Activated CD8-positive, alpha-beta T cell treated with anti-CD3 and anti-CD28 coated beads, Interleukin-2, amount 10 ng/mL, durations not matched to agents 7 days and 5 days (primary cell): ENCODE measurements at regions not wholly inside any gene's neighbourhood (a gene's known extent, or its start where the extent isn't known, plus 50 kb on each side); places are given as distances from the start of the nearest gene placed in this dataset.
"Not testable (repeated sequence)": the region's sequence is repeated elsewhere in the genome, so short reads cannot be mapped to it uniquely, and the experiment has no call there.

Experiments used
- ATAC-seq: fragments of 150-1000 bp; cut with Tn5 transposase; one replicate; pipeline ENCODE4 v1.10.0; 2021; ENCODE audit warnings: moderate library complexity
- CTCF ChIA-PET: fragments of 350-600 bp; sonication (Branson Sonifier 250); formaldehyde crosslinking; loops from one replicate; lab custom pipeline; 2021; ENCODE audit warnings: antibody characterized with exemption; lab: Charles Lee
- POLR2A ChIA-PET: fragments of 350-600 bp; sonication (Branson Sonifier 250); formaldehyde crosslinking; loops from one replicate; lab custom pipeline; 2021; ENCODE audit warnings: antibody characterized with exemption; lab: Charles Lee
- DNase-seq: peaks from one replicate; pipeline ENCODE4 v3.0.0-alpha.2; 2020
- H3K27ac Mint-ChIP-seq: one replicate; pipeline ENCODE4 v1.8.0; 2021; ENCODE audit warnings: mild to moderate bottlenecking, mixed read lengths
- H3K27me3 Mint-ChIP-seq: one replicate; pipeline ENCODE4 v1.8.0; 2021; ENCODE audit warnings: low read depth, mixed read lengths
- H3K36me3 Mint-ChIP-seq: one replicate; pipeline ENCODE4 v1.8.0; 2021; ENCODE audit warnings: low read depth, mixed read lengths
- H3K4me1 Mint-ChIP-seq: one replicate; pipeline ENCODE4 v1.8.0; 2021; ENCODE audit warnings: low read depth, mixed read lengths
- H3K4me3 Mint-ChIP-seq: one replicate; pipeline ENCODE4 v1.8.0; 2021; ENCODE audit warnings: mild to moderate bottlenecking, mixed read lengths
- H3K9me3 Mint-ChIP-seq: one replicate; pipeline ENCODE4 v1.8.0; 2022; ENCODE audit warnings: mixed read lengths; ENCODE audit not compliant: insufficient read depth

GRCh38 chr22:48926643-48927042, 901.0 kb downstream of the BRD1 start:
- ChIA-PET CTCF (no interaction called here), POLR2A (no interaction called here)
- peak; percentile 9 for DNase-seq
- Mint-ChIP-seq H3K36me3 (no peaks in the 10 kb centered on the region), H3K4me3 (no peak overlapping the region), H3K9me3 (no peaks in the 10 kb centered on the region), H3K27me3 (peaks cover 2% of the 10 kb centered on the region), H3K27ac (no peak overlapping the region), H3K4me1 (no peaks in the 10 kb centered on the region)
- ATAC-seq, result no peak

DNA sequence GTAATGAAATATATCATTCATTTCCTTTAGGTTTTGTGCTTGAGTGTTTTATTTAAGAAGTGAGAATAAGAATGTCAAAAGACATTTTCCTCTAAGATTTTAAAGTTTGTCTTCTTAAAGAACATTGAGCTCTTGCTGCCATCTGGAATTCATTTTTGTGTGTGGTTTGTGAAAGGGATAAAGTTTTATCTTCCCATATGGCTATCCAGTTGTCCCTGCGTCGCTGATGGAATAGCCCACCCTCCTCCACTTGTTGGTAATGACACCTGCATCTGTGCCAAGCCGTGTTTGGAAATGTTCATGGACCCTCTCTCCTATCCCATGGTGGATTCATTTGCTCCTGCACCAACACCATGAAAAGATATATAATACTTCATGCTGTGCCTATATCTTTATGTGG, 901.5 kb downstream of the BRD1 start:
- DNase-seq (no peak), ATAC-seq (no peak)
- H3K36me3 Mint-ChIP-seq, result no peaks in the 10 kb centered on the region
- no peak overlapping the region for H3K27ac Mint-ChIP-seq
- no peaks in the 10 kb centered on the region for H3K4me1 Mint-ChIP-seq
- H3K9me3 Mint-ChIP-seq, result no peaks in the 10 kb centered on the region
- H3K27me3 Mint-ChIP-seq, result peaks cover 2% of the 10 kb centered on the region
- CTCF ChIA-PET, result no interaction called here
- H3K4me3 Mint-ChIP-seq, result no peak overlapping the region
- POLR2A ChIA-PET, result no interaction called here

DNA sequence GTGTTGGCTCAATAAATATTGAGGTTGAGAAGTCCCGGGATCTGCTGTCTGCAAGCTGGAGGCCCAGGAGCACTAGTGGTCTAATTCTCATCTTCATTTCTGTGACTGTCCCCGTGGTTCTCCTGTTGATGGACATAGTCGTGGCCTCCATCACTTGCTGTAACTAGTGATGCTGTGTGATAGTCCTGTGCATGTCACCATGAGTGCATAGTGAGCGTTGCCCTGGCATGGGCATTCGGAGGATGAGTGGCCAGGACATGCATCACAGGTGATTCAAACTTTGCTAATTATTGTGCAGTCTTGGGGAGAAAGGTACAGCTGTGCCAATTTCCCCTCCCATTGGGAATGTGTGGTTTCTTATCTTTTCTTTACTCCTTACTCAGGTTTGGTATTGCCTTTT, 902.2 kb downstream of the BRD1 start:
- Mint-ChIP-seq H3K27me3 (peaks cover 2% of the 10 kb centered on the region), H3K36me3 (no peaks in the 10 kb centered on the region), H3K4me3 (no peak overlapping the region), H3K9me3 (no peaks in the 10 kb centered on the region), H3K4me1 (no peaks in the 10 kb centered on the region), H3K27ac (no peak overlapping the region)
- ChIA-PET CTCF (no interaction called here), POLR2A (no interaction called here)
- ATAC-seq, result no peak
- peak; percentile 7 for DNase-seq

DNA sequence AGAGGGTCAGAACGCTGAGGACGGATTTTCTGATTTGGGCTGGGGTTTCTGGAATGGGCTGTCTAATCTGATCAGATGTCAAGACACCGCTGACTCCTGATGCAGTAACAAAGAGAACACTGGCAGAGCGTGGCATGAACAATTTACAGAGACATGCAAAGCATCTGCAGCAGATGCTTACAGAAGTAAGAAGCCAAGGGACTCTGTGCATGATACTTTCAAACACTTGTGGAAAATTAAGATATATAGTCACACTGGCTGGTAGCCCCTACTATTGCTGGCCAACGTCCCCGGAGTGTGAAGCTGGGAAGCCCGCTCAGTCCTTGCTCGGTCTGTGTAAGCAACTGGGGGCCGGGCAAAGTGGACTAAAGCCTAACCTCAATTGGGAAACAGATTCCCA, 903.7 kb downstream of the BRD1 start:
- no peak overlapping the region for H3K4me3 Mint-ChIP-seq
- H3K36me3 Mint-ChIP-seq, result no peaks in the 10 kb centered on the region
- ChIA-PET POLR2A (no interaction called here), CTCF (no interaction called here)
- H3K27ac Mint-ChIP-seq, result no peak overlapping the region
- no peak for ATAC-seq
- no peak for DNase-seq
- no peaks in the 10 kb centered on the region for H3K27me3 Mint-ChIP-seq
- H3K4me1 Mint-ChIP-seq, result no peaks in the 10 kb centered on the region
- no peaks in the 10 kb centered on the region for H3K9me3 Mint-ChIP-seq

DNA sequence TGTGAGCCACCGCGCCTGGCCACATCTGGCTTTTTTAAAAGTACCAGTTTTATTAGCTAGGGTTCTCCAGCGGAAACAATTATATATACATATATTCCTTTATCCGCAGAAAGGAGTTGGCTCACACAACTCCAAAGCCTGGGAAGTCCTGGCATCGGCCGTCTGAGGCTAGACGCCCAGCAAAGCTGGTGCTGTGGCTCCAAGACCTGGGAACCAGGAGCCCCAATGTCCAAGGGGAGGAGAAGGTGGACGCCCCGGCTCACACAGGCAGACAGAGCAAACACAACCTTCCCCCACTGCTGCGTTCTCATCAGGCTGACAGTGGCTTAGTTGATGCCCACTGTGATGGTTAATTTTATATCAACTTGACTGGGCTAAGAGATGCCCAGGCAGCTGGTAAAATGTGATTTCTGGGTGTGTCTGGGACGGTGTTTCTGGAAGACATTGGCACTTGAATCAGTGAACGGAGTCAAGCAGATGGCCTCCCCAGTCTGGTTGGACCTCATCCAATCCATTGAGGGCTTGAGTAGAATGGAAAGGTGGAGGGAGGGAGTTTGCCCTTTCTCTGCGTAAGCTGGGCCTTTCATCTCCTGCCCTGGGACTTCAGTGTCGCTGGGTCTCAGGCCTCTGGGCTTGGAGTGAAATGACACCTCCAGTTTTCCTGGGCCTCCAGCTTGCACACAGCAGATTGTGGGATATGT, 904.4 kb downstream of the BRD1 start:
- POLR2A ChIA-PET, result no interaction called here
- Mint-ChIP-seq H3K27ac (no peak overlapping the region), H3K36me3 (no peaks in the 10 kb centered on the region), H3K4me1 (no peaks in the 10 kb centered on the region), H3K27me3 (no peaks in the 10 kb centered on the region), H3K9me3 (no peaks in the 10 kb centered on the region), H3K4me3 (no peak overlapping the region)
- no peak for ATAC-seq
- CTCF ChIA-PET, result no interaction called here
- peak; percentile 7 for DNase-seq

- Mint-ChIP-seq H3K9me3 (no peaks in the 10 kb centered on the region), H3K27ac (no peak overlapping the region), H3K27me3 (peaks cover 2% of the 10 kb centered on the region), H3K4me1 (no peaks in the 10 kb centered on the region), H3K4me3 (no peak overlapping the region), H3K36me3 (no peaks in the 10 kb centered on the region)
- ChIA-PET CTCF (no interaction called here), POLR2A (no interaction called here)
- no peak for ATAC-seq
- peak; percentile 8 for DNase-seq
Observed at GRCh38 chr22:48921411-48921903, 906.2 kb downstream of the BRD1 start.

DNA sequence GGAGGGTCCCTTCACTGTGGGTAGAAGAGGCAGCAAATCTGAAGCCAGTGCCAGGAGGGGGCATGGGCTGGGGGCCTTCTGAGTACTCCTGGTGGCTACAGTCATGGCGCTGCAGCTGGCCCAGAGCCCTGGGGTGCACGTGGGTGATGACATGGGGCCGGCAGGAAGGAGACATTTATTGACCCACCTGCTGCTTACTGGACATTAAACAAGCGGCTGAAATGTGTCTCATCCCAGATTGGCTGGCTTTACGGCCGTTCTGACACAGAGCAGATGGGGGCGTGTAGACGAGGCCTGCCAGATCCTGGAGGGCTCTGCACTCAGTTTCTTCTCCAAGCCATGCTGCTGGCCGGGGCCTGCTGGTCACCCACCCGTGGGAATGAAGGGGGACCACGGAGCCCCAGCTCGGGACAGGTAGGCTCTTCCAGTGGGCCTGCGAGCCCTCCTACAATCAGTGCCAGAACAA, 906.9 kb downstream of the BRD1 start:
- Mint-ChIP-seq H3K4me3 (no peak overlapping the region), H3K36me3 (no peaks in the 10 kb centered on the region), H3K4me1 (no peaks in the 10 kb centered on the region), H3K9me3 (no peaks in the 10 kb centered on the region), H3K27ac (no peak overlapping the region), H3K27me3 (peaks cover 2% of the 10 kb centered on the region)
- peak; percentile 5 for DNase-seq
- ChIA-PET POLR2A (no interaction called here), CTCF (no interaction called here)
- ATAC-seq, result no peak

- H3K9me3 Mint-ChIP-seq, result peaks cover under 1% of the 10 kb centered on the region
- no peaks in the 10 kb centered on the region for H3K36me3 Mint-ChIP-seq
- POLR2A ChIA-PET, result no interaction called here
- H3K4me3 Mint-ChIP-seq, result no peak overlapping the region
- H3K27me3 Mint-ChIP-seq, result peaks cover 5% of the 10 kb centered on the region
- no peak overlapping the region for H3K27ac Mint-ChIP-seq
- CTCF ChIA-PET, result no interaction called here
- ATAC-seq (no peak), DNase-seq (peak; percentile 17)
- no peaks in the 10 kb centered on the region for H3K4me1 Mint-ChIP-seq
Observed at GRCh38 chr22:48919851-48920589, 907.7 kb downstream of the BRD1 start.

DNA sequence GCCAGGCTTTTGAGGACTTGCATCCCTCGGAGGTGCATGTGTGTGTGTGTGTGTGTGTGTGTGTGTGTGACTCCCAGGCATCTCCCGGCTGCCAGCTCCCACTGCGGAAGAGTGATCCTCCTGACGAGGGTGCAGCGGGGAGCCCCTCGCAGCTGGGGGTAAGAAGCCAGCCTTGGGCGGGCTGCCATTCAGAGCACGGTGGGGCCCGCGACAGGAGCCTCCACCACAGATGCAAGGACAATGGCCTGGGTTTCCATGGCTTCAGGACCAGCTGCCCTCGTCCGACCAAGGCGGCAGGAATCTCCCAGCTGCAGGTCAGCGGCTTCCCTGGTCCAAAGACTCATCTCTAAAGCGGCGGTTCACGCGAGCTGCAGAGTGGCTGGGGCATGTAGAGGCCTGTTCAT, 908.5 kb downstream of the BRD1 start:
- no peak overlapping the region for H3K4me3 Mint-ChIP-seq
- DNase-seq (peak; percentile 10), ATAC-seq (no peak)
- peaks cover 7% of the 10 kb centered on the region for H3K27me3 Mint-ChIP-seq
- ChIA-PET CTCF (no interaction called here), POLR2A (no interaction called here)
- H3K36me3 Mint-ChIP-seq, result no peaks in the 10 kb centered on the region
- H3K9me3 Mint-ChIP-seq, result peaks cover 4% of the 10 kb centered on the region
- H3K4me1 Mint-ChIP-seq, result no peaks in the 10 kb centered on the region
- no peak overlapping the region for H3K27ac Mint-ChIP-seq

- ChIA-PET POLR2A (no interaction called here), CTCF (no interaction called here)
- DNase-seq (no peak), ATAC-seq (no peak)
- Mint-ChIP-seq H3K4me1 (no peaks in the 10 kb centered on the region), H3K27me3 (peaks cover 7% of the 10 kb centered on the region), H3K27ac (no peak overlapping the region), H3K9me3 (peaks cover 4% of the 10 kb centered on the region), H3K4me3 (no peak overlapping the region), H3K36me3 (no peaks in the 10 kb centered on the region)
Observed at GRCh38 chr22:48918585-48919186, 909.0 kb downstream of the BRD1 start.

GRCh38 chr22:48912356-48913066, 915.2 kb downstream of the BRD1 start:
- H3K9me3 Mint-ChIP-seq, H3K27ac Mint-ChIP-seq, H3K4me3 Mint-ChIP-seq, ATAC-seq, POLR2A ChIA-PET, H3K4me1 Mint-ChIP-seq, CTCF ChIA-PET, DNase-seq, H3K27me3 Mint-ChIP-seq, H3K36me3 Mint-ChIP-seq: not testable (repeated sequence)

- H3K36me3 Mint-ChIP-seq, H3K4me3 Mint-ChIP-seq, DNase-seq, POLR2A ChIA-PET, H3K27me3 Mint-ChIP-seq, H3K27ac Mint-ChIP-seq, H3K9me3 Mint-ChIP-seq, CTCF ChIA-PET, ATAC-seq, H3K4me1 Mint-ChIP-seq: not testable (repeated sequence)
Observed at GRCh38 chr22:48911647-48912046, 916.0 kb downstream of the BRD1 start.
